PC-3 (cell line): ENCODE measurements at regions not wholly inside any gene's neighbourhood (a gene's known extent, or its start where the extent isn't known, plus 50 kb on each side); places are given as distances from the start of the nearest gene placed in this dataset.

Source experiments
- ATAC-seq: fragments of 200-7000 bp; cut with Tn5 transposase; 2 replicates; pipeline ENCODE4 v1.9.1; 2020; ENCODE audit warnings: mild to moderate bottlenecking, moderate library complexity
- BruUV-seq: library from RNA; stranded (reverse); fragments of 400-500 nt; replicated peaks from 2 replicates; lab custom pipeline; 2021; lab: Mats Ljungman, UMichigan
- CTCF ChIA-PET: fragments of 300-600 bp; sonication (Branson Sonifier 250); formaldehyde crosslinking; loops from one replicate; lab custom pipeline; 2022; ENCODE audit warnings: antibody characterized with exemption; lab: Charles Lee
- POLR2A ChIA-PET: fragments of 300-600 bp; sonication (Branson Sonifier 250); formaldehyde crosslinking; loops from one replicate; lab custom pipeline; 2022; ENCODE audit warnings: antibody characterized with exemption; ENCODE audit not compliant: unreplicated experiment; lab: Charles Lee
- DNase-seq: peaks from one replicate; pipeline ENCODE4 v3.0.0-alpha.2; 2015
- H2AFZ ChIP-seq: fragments of 300-600 bp; sonication (generic); 2 replicates; pipeline ENCODE4 v1.6.0; 2016; ENCODE audit warnings: antibody characterized with exemption, low read length
- H3F3A ChIP-seq: fragments of 300-600 bp; sonication (generic); one replicate; pipeline ENCODE4 v1.6.0; 2017; ENCODE audit warnings: antibody characterized with exemption, low read length, control low read depth, mild to moderate bottlenecking; ENCODE audit not compliant: unreplicated experiment
- H3K27ac ChIP-seq: fragments of 300-600 bp; sonication (generic); 2 replicates; pipeline ENCODE4 v1.5.1; 2016; ENCODE audit warnings: mild to moderate bottlenecking, low read length
- H3K27me3 ChIP-seq: fragments of 300-600 bp; sonication (generic); 2 replicates; pipeline ENCODE4 v1.6.1; 2016; ENCODE audit warnings: low read length, mixed read lengths
- H3K36me3 ChIP-seq: fragments of 300-600 bp; sonication (generic); 2 replicates; pipeline ENCODE4 v1.6.1; 2016; ENCODE audit warnings: low read depth, mixed run types, low read length, mixed read lengths
- H3K4me1 ChIP-seq: fragments of 300-600 bp; sonication (generic); 2 replicates; pipeline ENCODE4 v1.5.1; 2016; ENCODE audit warnings: low read length; ENCODE audit not compliant: insufficient read depth
- H3K4me2 ChIP-seq: fragments of 300-600 bp; sonication (generic); 2 replicates; pipeline ENCODE4 v1.6.0; 2016; ENCODE audit warnings: low read length
- H3K4me3 ChIP-seq: fragments of 300-600 bp; sonication (generic); 2 replicates; pipeline ENCODE4 v1.5.1; 2016; ENCODE audit warnings: mild to moderate bottlenecking, low read length, mixed read lengths
- H3K79me2 ChIP-seq: fragments of 300-600 bp; sonication (generic); 2 replicates; pipeline ENCODE4 v1.6.1; 2017; ENCODE audit warnings: low read length, mixed read lengths
- H3K9ac ChIP-seq: fragments of 300-600 bp; sonication (generic); 2 replicates; pipeline ENCODE4 v1.6.0; 2016; ENCODE audit warnings: mild to moderate bottlenecking, low read length
- H3K9me2 ChIP-seq: fragments of 300-600 bp; sonication (generic); replicated peaks from 2 replicates; pipeline ENCODE4 v1.6.1; 2016; ENCODE audit warnings: mixed run types, low read length, mixed read lengths
- H3K9me3 ChIP-seq: fragments of 300-600 bp; sonication (generic); 2 replicates; pipeline ENCODE4 v1.6.1; 2016; ENCODE audit warnings: low read length, mixed read lengths
- H4K20me1 ChIP-seq: fragments of 300-600 bp; sonication (generic); 2 replicates; pipeline ENCODE4 v1.6.1; 2016; ENCODE audit warnings: low read length, mixed read lengths
- EZH2 ChIP-seq: fragments of 300-600 bp; sonication (generic); IDR thresholded peaks from one replicate; pipeline ENCODE4 v1.6.1; 2017; ENCODE audit warnings: antibody characterized with exemption, mild to moderate bottlenecking, low read length; ENCODE audit not compliant: unreplicated experiment
- EZH2phosphoT487 ChIP-seq: fragments of 300-600 bp; sonication (generic); IDR thresholded peaks from 2 replicates; pipeline ENCODE4 v1.6.1; 2018; ENCODE audit warnings: mild to moderate bottlenecking, antibody characterized with exemption, low read length, borderline replicate concordance
- intact Hi-C: fragments of 100-400 bp; cut with micrococcal nuclease; formaldehyde crosslinking; loops from 2 replicates; pipeline ENCODE4 v1.9.0; 2023
- TF ChIP-seq, protein P1 (sequence below): fragments of 300-600 bp; sonication (generic); conservative IDR thresholded peaks from 2 replicates; pipeline ENCODE4 v1.5.1; 2017; ENCODE audit warnings: antibody characterized with exemption, low read depth, mild to moderate bottlenecking, low read length

GRCh38 chr1:38424677-38425076, 378.1 kb upstream of the POU3F1 start:
- BruUV-seq, result no TSS peak
- TF ChIP-seq EZH2, result no peak
- TF ChIP-seq, protein P1, sequence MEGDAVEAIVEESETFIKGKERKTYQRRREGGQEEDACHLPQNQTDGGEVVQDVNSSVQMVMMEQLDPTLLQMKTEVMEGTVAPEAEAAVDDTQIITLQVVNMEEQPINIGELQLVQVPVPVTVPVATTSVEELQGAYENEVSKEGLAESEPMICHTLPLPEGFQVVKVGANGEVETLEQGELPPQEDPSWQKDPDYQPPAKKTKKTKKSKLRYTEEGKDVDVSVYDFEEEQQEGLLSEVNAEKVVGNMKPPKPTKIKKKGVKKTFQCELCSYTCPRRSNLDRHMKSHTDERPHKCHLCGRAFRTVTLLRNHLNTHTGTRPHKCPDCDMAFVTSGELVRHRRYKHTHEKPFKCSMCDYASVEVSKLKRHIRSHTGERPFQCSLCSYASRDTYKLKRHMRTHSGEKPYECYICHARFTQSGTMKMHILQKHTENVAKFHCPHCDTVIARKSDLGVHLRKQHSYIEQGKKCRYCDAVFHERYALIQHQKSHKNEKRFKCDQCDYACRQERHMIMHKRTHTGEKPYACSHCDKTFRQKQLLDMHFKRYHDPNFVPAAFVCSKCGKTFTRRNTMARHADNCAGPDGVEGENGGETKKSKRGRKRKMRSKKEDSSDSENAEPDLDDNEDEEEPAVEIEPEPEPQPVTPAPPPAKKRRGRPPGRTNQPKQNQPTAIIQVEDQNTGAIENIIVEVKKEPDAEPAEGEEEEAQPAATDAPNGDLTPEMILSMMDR, result no peak
- no peak for TF ChIP-seq EZH2phosphoT487
- CTCF ChIA-PET, result no interaction called here
- Histone ChIP-seq H3K9me3 (no peaks in the 10 kb centered on the region), H3K4me3 (no peak overlapping the region), H3K27me3 (peaks cover 7% of the 10 kb centered on the region; the same call in 1 of the 2 replicates), H3K4me2 (no peak overlapping the region), H3K79me2 (no peaks in the 10 kb centered on the region), H3K9me2 (no peaks in the 10 kb centered on the region), H3K4me1 (no peaks in the 10 kb centered on the region), H3K9ac (no peak overlapping the region), H2AFZ (no peak overlapping the region), H4K20me1 (no peaks in the 10 kb centered on the region), H3K36me3 (no peaks in the 10 kb centered on the region), H3K27ac (no peak overlapping the region), H3F3A (no peaks in the 10 kb centered on the region)
- no peak for DNase-seq
- intact Hi-C loops, result no loop called here
- ATAC-seq, result no peak
- POLR2A ChIA-PET, result no interaction called here

DNA sequence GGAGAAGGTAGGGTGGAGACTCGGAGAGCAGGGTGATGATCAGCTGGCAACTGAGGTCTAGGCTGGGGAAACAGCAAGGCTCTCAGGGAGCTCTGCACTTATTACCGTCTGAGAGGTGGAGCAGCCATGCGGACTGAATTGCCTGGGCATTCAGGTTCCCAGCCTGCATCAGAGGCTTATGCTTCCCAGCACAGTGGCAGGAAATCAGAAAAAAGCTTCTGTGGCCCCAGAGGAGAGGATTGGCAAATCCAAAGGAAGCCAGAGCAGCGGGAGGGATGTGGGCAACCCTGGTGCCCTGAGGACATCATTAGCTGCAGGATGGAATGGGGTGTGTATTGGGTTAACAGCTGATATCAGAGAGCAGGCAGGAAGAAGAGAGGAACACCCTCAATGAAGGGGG, 374.1 kb upstream of the POU3F1 start:
- H3K9me3 ChIP-seq, result no peaks in the 10 kb centered on the region
- intact Hi-C loops, result no loop called here
- POLR2A ChIA-PET, result no interaction called here
- no peaks in the 10 kb centered on the region for H3K9me2 ChIP-seq
- H3K36me3 ChIP-seq, result no peaks in the 10 kb centered on the region
- CTCF ChIA-PET, result no interaction called here
- H3K4me2 ChIP-seq, result no peak overlapping the region
- peaks cover 28% of the 10 kb centered on the region for H3K27me3 ChIP-seq
- ATAC-seq, result no peak
- DNase-seq, result no peak
- H3K9ac ChIP-seq, result no peak overlapping the region
- H3K4me3 ChIP-seq, result no peak overlapping the region
- no peak overlapping the region for H3K27ac ChIP-seq
- no peaks in the 10 kb centered on the region for H3K79me2 ChIP-seq
- no TSS peak for BruUV-seq
- TF ChIP-seq EZH2 (no peak), EZH2phosphoT487 (no peak)
- TF ChIP-seq, protein P1, result no peak
- no peaks in the 10 kb centered on the region for H4K20me1 ChIP-seq
- no peaks in the 10 kb centered on the region for H3K4me1 ChIP-seq
- H2AFZ ChIP-seq, result no peak overlapping the region
- H3F3A ChIP-seq, result no peaks in the 10 kb centered on the region

- no peak overlapping the region for H3K9ac ChIP-seq
- BruUV-seq, result no TSS peak
- H3K9me3 ChIP-seq, result no peaks in the 10 kb centered on the region
- H2AFZ ChIP-seq, result no peak overlapping the region
- no peak for TF ChIP-seq EZH2
- TF ChIP-seq, protein P1, result no peak
- TF ChIP-seq EZH2phosphoT487, result no peak
- H3K4me1 ChIP-seq, result no peaks in the 10 kb centered on the region
- H3K27me3 ChIP-seq, result peaks cover 28% of the 10 kb centered on the region
- ATAC-seq (no peak), DNase-seq (no peak)
- H3K27ac ChIP-seq, result no peak overlapping the region
- H3K4me3 ChIP-seq, result no peak overlapping the region
- no peaks in the 10 kb centered on the region for H3F3A ChIP-seq
- no peak overlapping the region for H3K4me2 ChIP-seq
- H4K20me1 ChIP-seq, result no peaks in the 10 kb centered on the region
- POLR2A ChIA-PET, result no interaction called here
- no peaks in the 10 kb centered on the region for H3K36me3 ChIP-seq
- no peaks in the 10 kb centered on the region for H3K79me2 ChIP-seq
- CTCF ChIA-PET, result no interaction called here
- H3K9me2 ChIP-seq, result no peaks in the 10 kb centered on the region
- intact Hi-C loops, result no loop called here
Observed at GRCh38 chr1:38418195-38419030, 371.8 kb upstream of the POU3F1 start.
